ENCODE measurements at regions not wholly inside any gene's neighbourhood (a gene's known extent, or its start where the extent isn't known, plus 50 kb on each side); places are given as distances from the start of the nearest gene placed in this dataset.
"Not testable (repeated sequence)": the region's sequence is repeated elsewhere in the genome, so short reads cannot be mapped to it uniquely, and the experiment has no call there.

DNA sequence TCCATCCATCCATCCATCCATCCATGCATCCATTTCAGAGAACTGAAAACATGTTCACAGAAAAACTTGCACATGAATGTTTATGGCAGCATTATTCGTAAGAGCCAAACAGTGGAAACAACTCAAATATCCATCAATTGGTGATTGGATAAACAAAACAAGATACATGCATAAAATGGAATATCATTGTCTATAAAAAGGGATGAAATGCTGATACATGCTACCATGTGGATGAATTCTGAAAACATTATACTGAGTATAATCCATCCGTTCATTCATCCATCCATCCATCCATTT, 115.1 kb downstream of the CRYAA start:
- TF ChIP-seq, protein P1, sequence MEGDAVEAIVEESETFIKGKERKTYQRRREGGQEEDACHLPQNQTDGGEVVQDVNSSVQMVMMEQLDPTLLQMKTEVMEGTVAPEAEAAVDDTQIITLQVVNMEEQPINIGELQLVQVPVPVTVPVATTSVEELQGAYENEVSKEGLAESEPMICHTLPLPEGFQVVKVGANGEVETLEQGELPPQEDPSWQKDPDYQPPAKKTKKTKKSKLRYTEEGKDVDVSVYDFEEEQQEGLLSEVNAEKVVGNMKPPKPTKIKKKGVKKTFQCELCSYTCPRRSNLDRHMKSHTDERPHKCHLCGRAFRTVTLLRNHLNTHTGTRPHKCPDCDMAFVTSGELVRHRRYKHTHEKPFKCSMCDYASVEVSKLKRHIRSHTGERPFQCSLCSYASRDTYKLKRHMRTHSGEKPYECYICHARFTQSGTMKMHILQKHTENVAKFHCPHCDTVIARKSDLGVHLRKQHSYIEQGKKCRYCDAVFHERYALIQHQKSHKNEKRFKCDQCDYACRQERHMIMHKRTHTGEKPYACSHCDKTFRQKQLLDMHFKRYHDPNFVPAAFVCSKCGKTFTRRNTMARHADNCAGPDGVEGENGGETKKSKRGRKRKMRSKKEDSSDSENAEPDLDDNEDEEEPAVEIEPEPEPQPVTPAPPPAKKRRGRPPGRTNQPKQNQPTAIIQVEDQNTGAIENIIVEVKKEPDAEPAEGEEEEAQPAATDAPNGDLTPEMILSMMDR (IDR thresholded peaks at IDR 0.05; ENCODE audit: low read depth, low read length), result not testable (repeated sequence)
- TF ChIP-seq EZH2phosphoT487 (IDR thresholded peaks at IDR 0.05; ENCODE audit: low read depth), result not testable (repeated sequence)
